Uterus (tissue), 3 donors: ENCODE measurements at regions not wholly inside any gene's neighbourhood (a gene's known extent, or its start where the extent isn't known, plus 50 kb on each side); places are given as distances from the start of the nearest gene placed in this dataset.

Experiments
- DNase-seq, 2 donors: peaks; one replicate each; pipeline ENCODE4 v3.0.0-alpha.2; 2019 to 2020
- H3K27ac ChIP-seq, 2 donors: fragments of 200-600 bp; sonication (generic); 1 replicate in 1 of 2; 2 replicates in 1 of 2; pipeline ENCODE4 v1.5.1; 2016 to 2018
- H3K27me3 ChIP-seq, 2 donors: fragments of 200-600 bp; sonication (generic); one replicate each; pipeline ENCODE4 v1.5.1; 2018 to 2019; ENCODE audit warnings: control low read depth in 1 of 2
- H3K36me3 ChIP-seq, 2 donors: fragments of 200-600 bp; sonication (generic); one replicate each; pipeline ENCODE4 v1.5.1; 2019; ENCODE audit warnings: control low read depth in 1 of 2
- H3K4me1 ChIP-seq, 2 donors: fragments of 200-600 bp; sonication (generic); one replicate each; pipeline ENCODE4 v1.5.1; 2018 to 2019; ENCODE audit warnings: control low read depth in 1 of 2
- H3K4me3 ChIP-seq, 2 donors: fragments of 200-600 bp; sonication (generic); 1 replicate in 1 of 2; 2 replicates in 1 of 2; pipeline ENCODE4 v1.5.1; 2018 to 2019; ENCODE audit warnings: mild to moderate bottlenecking in 1 of 2
- H3K9me3 ChIP-seq, 2 donors: fragments of 200-600 bp; sonication (generic); one replicate each; pipeline ENCODE4 v1.5.1; 2019; ENCODE audit warnings: control low read depth in 1 of 2
- POLR2A ChIP-seq, 2 donors: fragments of 450-650 bp; IDR thresholded peaks; one replicate each; pipeline ENCODE4 v1.6.1; 2016; ENCODE audit warnings: antibody characterized with exemption in 2 of 2, mild to moderate bottlenecking in 1 of 2, moderate library complexity in 1 of 2
- intact Hi-C: fragments of 100-400 bp; cut with DNase I; formaldehyde crosslinking; loops from one replicate; pipeline ENCODE4 v1.15.1; 2023; ENCODE audit warnings: low total_unique reads
- TF ChIP-seq, protein P1 (sequence below), 4 experiments: fragments of 200-600 bp in 2 of 4; fragments of 450-650 bp in 2 of 4; sonication (generic) in 2 of 4; IDR thresholded peaks; one replicate each; pipeline ENCODE4 v1.5.1; 2016 to 2019; ENCODE audit warnings: antibody characterized with exemption in 4 of 4, mild to moderate bottlenecking in 2 of 4, moderate library complexity in 1 of 4
- donor health status: DM: yes; HTN: yes; CAD: no.

GRCh38 chr1:238171985-238172384, 281.3 kb upstream of the ZP4 start:
- Histone ChIP-seq H3K27ac (no peak overlapping the region), H3K4me3 (no peak overlapping the region), H3K36me3 (no peaks in the 10 kb centered on the region), H3K4me1 (no peaks in the 10 kb centered on the region), H3K9me3 (no peaks in the 10 kb centered on the region), H3K27me3 (no peaks in the 10 kb centered on the region)
- intact Hi-C loops, result no loop called here
- DNase-seq, result no peak
- no peak for TF ChIP-seq POLR2A (IDR thresholded peaks at IDR 0.05)
- TF ChIP-seq, protein P1, sequence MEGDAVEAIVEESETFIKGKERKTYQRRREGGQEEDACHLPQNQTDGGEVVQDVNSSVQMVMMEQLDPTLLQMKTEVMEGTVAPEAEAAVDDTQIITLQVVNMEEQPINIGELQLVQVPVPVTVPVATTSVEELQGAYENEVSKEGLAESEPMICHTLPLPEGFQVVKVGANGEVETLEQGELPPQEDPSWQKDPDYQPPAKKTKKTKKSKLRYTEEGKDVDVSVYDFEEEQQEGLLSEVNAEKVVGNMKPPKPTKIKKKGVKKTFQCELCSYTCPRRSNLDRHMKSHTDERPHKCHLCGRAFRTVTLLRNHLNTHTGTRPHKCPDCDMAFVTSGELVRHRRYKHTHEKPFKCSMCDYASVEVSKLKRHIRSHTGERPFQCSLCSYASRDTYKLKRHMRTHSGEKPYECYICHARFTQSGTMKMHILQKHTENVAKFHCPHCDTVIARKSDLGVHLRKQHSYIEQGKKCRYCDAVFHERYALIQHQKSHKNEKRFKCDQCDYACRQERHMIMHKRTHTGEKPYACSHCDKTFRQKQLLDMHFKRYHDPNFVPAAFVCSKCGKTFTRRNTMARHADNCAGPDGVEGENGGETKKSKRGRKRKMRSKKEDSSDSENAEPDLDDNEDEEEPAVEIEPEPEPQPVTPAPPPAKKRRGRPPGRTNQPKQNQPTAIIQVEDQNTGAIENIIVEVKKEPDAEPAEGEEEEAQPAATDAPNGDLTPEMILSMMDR (IDR thresholded peaks at IDR 0.05), result no peak

GRCh38 chr1:238161955-238162354, 271.2 kb upstream of the ZP4 start:
- no peaks in the 10 kb centered on the region for H3K36me3 ChIP-seq
- no peaks in the 10 kb centered on the region for H3K27me3 ChIP-seq
- no peak overlapping the region for H3K27ac ChIP-seq
- H3K4me1 ChIP-seq, result no peaks in the 10 kb centered on the region
- H3K9me3 ChIP-seq, result peaks cover 0 to 5% of the 10 kb centered on the region in 2 donors
- TF ChIP-seq POLR2A (IDR thresholded peaks at IDR 0.05), result no peak
- TF ChIP-seq, protein P1 (IDR thresholded peaks at IDR 0.05), result no peak
- intact Hi-C loops, result no loop called here
- no peak overlapping the region for H3K4me3 ChIP-seq
- no peak for DNase-seq

DNA sequence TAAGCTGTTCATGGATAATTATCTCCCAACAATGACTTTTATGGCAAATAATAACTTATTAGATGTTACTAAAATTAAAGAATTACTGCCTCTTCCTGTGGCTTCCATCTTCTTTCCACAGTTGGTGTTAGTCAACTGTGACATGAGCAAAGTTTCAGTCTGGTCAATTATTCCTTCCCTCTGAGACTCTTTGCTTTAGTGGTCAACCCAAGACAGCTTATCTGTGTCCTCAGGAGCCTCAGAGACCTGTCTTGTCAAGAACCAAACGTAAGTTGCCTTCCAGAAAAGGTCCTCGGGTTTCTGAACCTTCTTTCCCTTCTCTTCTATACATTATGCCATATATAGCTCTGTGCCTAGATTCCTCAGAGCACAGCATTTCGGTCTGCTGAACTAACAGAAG, 263.2 kb upstream of the ZP4 start:
- H3K36me3 ChIP-seq, result no peaks in the 10 kb centered on the region
- H3K9me3 ChIP-seq, result no peaks in the 10 kb centered on the region
- H3K4me3 ChIP-seq, result no peak overlapping the region
- TF ChIP-seq, protein P1 (IDR thresholded peaks at IDR 0.05), result no peak
- no peak for TF ChIP-seq POLR2A (IDR thresholded peaks at IDR 0.05)
- no peaks in the 10 kb centered on the region for H3K4me1 ChIP-seq
- intact Hi-C loops, result no loop called here
- no peak for DNase-seq
- no peak overlapping the region for H3K27ac ChIP-seq
- no peaks in the 10 kb centered on the region for H3K27me3 ChIP-seq

GRCh38 chr1:238153253-238153652, 262.5 kb upstream of the ZP4 start:
- H3K9me3 ChIP-seq, result no peaks in the 10 kb centered on the region
- intact Hi-C loops, result no loop called here
- no peaks in the 10 kb centered on the region for H3K4me1 ChIP-seq
- H3K27me3 ChIP-seq, result no peaks in the 10 kb centered on the region
- H3K4me3 ChIP-seq, result no peak overlapping the region
- H3K36me3 ChIP-seq, result no peaks in the 10 kb centered on the region
- no peak overlapping the region for H3K27ac ChIP-seq
- no peak for TF ChIP-seq POLR2A (IDR thresholded peaks at IDR 0.05)
- TF ChIP-seq, protein P1 (IDR thresholded peaks at IDR 0.05), result no peak
- DNase-seq, result no peak

GRCh38 chr1:238152119-238152518, 261.4 kb upstream of the ZP4 start:
- no peak for TF ChIP-seq POLR2A (IDR thresholded peaks at IDR 0.05)
- TF ChIP-seq, protein P1 (IDR thresholded peaks at IDR 0.05), result no peak
- Histone ChIP-seq H3K9me3 (no peaks in the 10 kb centered on the region), H3K36me3 (no peaks in the 10 kb centered on the region), H3K4me1 (no peaks in the 10 kb centered on the region), H3K4me3 (no peak overlapping the region), H3K27me3 (no peaks in the 10 kb centered on the region), H3K27ac (no peak overlapping the region)
- intact Hi-C loops, result no loop called here
- no peak for DNase-seq
